Calu3 (cell line): ENCODE measurements at regions not wholly inside any gene's neighbourhood (a gene's known extent, or its start where the extent isn't known, plus 50 kb on each side); places are given as distances from the start of the nearest gene placed in this dataset.

Experiments used
- BruUV-seq: library from RNA; stranded (reverse); fragments of 400-500 nt; replicated peaks from 2 replicates; lab custom pipeline; 2021; lab: Mats Ljungman, UMichigan
- CTCF ChIA-PET: fragments of 300-600 bp; sonication (Branson Sonifier 250); formaldehyde crosslinking; loops from one replicate; lab custom pipeline; 2022; ENCODE audit warnings: antibody characterized with exemption; lab: Charles Lee
- DNase-seq: peaks from one replicate; pipeline ENCODE4 v3.0.0; 2022
- H3K27ac Mint-ChIP-seq: one replicate; pipeline ENCODE4 v1.8.0; 2022; ENCODE audit warnings: mixed read lengths; ENCODE audit not compliant: unreplicated experiment
- H3K27me3 Mint-ChIP-seq: one replicate; pipeline ENCODE4 v1.8.0; 2022; ENCODE audit warnings: mixed read lengths; ENCODE audit not compliant: unreplicated experiment
- H3K36me3 Mint-ChIP-seq: one replicate; pipeline ENCODE4 v1.8.0; 2022; ENCODE audit warnings: mild to moderate bottlenecking, moderate library complexity, mixed read lengths; ENCODE audit not compliant: insufficient read depth, unreplicated experiment
- H3K4me1 Mint-ChIP-seq: one replicate; pipeline ENCODE4 v1.8.0; 2022; ENCODE audit warnings: mild to moderate bottlenecking, low read depth, mixed read lengths; ENCODE audit not compliant: unreplicated experiment
- H3K4me3 Mint-ChIP-seq: one replicate; pipeline ENCODE4 v1.8.0; 2022; ENCODE audit warnings: mild to moderate bottlenecking, low read depth, moderate library complexity, mixed read lengths; ENCODE audit not compliant: unreplicated experiment
- H3K9me3 Mint-ChIP-seq: one replicate; pipeline ENCODE4 v1.8.0; 2022; ENCODE audit warnings: low read depth, mixed read lengths; ENCODE audit not compliant: unreplicated experiment
- intact Hi-C: fragments of 100-400 bp; cut with micrococcal nuclease; formaldehyde crosslinking; loops from one replicate; pipeline ENCODE4 v1.10.0; 2022; ENCODE audit not compliant: unreplicated experiment
- TF ChIP-seq, protein P1 (sequence below): fragments of 200-600 bp; IDR thresholded peaks from one replicate; pipeline ENCODE4 v1.8.0; 2022; ENCODE audit warnings: antibody characterized with exemption; ENCODE audit not compliant: unreplicated experiment

DNA sequence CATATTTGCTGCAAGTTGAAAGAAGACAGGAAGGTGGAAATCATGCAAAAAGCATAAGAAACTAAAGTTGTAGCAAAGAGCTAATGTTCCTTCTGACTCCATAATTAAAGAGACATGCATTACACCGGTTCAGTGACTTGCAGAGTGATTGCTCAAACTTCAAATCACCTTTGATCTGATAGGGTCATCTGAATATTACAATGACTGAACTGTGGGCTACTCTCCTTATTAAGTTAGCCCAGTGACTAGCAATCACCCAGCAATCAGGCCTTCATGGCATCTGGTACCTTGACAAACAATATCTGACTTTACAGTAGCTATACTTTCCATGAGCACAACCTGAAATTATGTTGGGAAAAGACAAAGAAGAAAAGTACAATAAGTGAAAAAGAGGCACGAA lies 84.9 kb downstream of the NREP start:
- H3K9me3 Mint-ChIP-seq = no peaks in the 10 kb centered on the region
- no peaks in the 10 kb centered on the region for H3K36me3 Mint-ChIP-seq
- CTCF ChIA-PET = interaction anchor here (0.6 to 1.0 kb wide), 2 partner anchors 140 to 617 kb away, joined by 3 to 5 read pairs; no protein-coding TSS in a partner anchor
- BruUV-seq = no TSS peak
- H3K4me3 Mint-ChIP-seq = no peak overlapping the region
- no peak for DNase-seq
- intact Hi-C loops = no loop called here
- H3K27me3 Mint-ChIP-seq = peaks cover 6% of the 10 kb centered on the region
- no peak overlapping the region for H3K27ac Mint-ChIP-seq
- H3K4me1 Mint-ChIP-seq = peaks cover 18% of the 10 kb centered on the region
- TF ChIP-seq, protein P1, sequence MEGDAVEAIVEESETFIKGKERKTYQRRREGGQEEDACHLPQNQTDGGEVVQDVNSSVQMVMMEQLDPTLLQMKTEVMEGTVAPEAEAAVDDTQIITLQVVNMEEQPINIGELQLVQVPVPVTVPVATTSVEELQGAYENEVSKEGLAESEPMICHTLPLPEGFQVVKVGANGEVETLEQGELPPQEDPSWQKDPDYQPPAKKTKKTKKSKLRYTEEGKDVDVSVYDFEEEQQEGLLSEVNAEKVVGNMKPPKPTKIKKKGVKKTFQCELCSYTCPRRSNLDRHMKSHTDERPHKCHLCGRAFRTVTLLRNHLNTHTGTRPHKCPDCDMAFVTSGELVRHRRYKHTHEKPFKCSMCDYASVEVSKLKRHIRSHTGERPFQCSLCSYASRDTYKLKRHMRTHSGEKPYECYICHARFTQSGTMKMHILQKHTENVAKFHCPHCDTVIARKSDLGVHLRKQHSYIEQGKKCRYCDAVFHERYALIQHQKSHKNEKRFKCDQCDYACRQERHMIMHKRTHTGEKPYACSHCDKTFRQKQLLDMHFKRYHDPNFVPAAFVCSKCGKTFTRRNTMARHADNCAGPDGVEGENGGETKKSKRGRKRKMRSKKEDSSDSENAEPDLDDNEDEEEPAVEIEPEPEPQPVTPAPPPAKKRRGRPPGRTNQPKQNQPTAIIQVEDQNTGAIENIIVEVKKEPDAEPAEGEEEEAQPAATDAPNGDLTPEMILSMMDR = no peak

DNA sequence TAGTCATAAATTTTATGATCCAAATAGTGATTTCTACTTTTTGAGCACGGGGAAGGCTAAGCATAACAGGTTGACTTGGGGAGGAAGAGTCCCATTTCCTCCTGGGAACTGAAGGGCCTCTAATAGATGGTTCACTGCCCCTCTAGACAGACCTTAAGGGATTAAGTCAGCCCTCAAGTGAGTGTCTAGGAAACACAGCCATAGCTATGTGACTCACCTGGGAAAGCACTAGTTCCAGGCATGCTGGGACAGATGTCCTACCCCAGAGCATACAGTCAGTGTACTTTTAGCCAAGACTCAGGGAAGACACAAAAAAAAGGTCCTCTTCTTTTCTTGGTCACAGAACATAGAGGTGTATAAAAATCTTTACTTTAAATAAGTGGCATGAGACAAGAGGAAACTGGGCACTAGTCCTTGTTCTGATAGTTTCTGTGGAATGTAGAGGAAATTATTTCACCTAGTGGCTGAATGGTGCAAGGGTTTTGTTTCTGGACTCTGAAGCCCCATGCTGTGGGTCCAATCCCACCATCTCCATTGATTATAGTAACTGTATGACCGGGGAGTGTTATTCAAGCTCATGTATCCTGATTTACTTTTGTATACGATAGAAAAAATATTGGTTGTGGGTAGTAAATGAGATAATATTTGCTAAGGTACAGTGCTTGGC lies 86.0 kb downstream of the NREP start:
- H3K36me3 Mint-ChIP-seq = no peaks in the 10 kb centered on the region
- TF ChIP-seq, protein P1 = no peak
- H3K27ac Mint-ChIP-seq = no peak overlapping the region
- H3K9me3 Mint-ChIP-seq = no peaks in the 10 kb centered on the region
- H3K4me1 Mint-ChIP-seq = peaks cover 18% of the 10 kb centered on the region
- H3K4me3 Mint-ChIP-seq = no peak overlapping the region
- BruUV-seq = no TSS peak
- DNase-seq = no peak
- CTCF ChIA-PET = interaction anchor here (1.1 kb wide), 1 partner anchor 120 kb away, joined by 3 read pairs; no protein-coding TSS in a partner anchor
- intact Hi-C loops = no loop called here
- peaks cover 14% of the 10 kb centered on the region for H3K27me3 Mint-ChIP-seq

DNA sequence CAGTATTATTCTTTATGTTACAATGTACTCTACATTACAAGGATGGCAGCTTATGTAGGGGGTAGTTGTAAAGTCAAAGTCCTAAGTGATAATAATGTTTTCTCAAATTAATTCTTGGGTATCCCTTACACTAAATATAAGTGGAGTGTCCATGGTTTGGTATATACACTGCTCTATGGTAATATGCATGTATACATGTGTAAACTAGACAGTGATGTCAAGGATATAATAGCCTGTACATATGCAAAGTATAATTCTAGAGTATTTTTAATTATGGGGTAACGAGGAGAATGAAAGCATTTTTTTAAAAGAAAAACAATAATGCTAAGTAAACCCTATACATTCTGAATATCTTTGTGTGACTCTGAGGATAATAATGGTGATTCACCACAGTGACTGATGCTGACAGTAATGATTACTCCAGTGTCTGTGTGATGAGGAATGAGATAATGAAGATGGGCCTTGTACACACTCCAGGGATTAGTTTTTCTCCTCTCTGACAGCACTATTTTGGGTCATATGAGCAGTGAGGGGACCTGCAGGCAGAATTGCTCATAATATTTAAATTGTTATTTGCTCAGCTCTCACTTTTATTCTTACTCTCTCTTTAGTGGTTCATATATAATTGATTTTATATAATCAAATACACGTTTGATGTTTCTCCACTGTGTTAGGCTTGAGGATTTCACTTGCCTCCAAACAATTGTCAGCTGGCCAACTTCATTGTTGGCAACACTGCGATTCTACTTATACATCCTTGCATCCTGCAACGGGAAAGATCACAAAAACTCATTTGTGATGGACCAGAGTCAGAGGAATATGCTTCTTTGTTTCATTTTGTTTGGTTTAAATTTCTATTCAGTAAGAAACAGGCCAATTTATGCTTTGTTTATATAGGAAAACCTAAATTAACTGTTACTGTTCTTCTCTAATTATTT lies 88.2 kb downstream of the NREP start:
- Mint-ChIP-seq H3K27ac (no peak overlapping the region), H3K4me3 (no peak overlapping the region), H3K36me3 (no peaks in the 10 kb centered on the region), H3K27me3 (peaks cover 14% of the 10 kb centered on the region), H3K9me3 (no peaks in the 10 kb centered on the region), H3K4me1 (peaks cover 18% of the 10 kb centered on the region)
- CTCF ChIA-PET = no interaction called here
- intact Hi-C loops = no loop called here
- no TSS peak for BruUV-seq
- no peak for DNase-seq
- TF ChIP-seq, protein P1 = no peak

DNA sequence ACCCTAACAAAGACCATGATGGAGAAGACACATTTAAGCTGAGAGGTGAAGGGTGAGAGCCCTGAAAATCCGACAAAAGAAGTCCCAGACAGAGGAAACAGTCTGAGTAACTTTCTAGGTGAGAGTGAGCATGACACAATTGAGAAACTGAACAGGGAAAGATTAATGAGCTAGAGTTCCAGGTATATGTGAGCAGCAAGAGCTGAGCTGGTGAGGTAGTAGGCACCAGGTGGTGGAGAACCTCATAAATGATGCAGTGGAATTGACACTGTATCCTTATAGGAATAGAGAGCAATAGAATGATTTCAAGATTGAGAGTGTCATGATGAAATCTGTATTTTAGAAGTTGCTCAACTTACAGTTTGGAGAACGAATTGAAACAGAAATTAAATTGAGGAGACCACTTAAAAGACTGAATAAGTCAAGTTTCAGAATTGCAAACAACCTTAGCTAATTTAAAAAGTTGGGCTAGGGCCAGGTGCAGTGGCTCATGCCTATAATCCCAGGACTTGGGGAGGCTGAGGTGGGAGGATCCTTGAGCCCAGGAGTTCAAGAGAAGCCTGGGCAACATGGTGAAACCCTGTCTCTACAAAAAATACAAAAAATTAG lies 89.8 kb downstream of the NREP start:
- TF ChIP-seq, protein P1 = no peak
- no peak overlapping the region for H3K4me3 Mint-ChIP-seq
- no peak overlapping the region for H3K27ac Mint-ChIP-seq
- intact Hi-C loops = no loop called here
- BruUV-seq = no TSS peak
- CTCF ChIA-PET = no interaction called here
- DNase-seq = no peak
- H3K36me3 Mint-ChIP-seq = no peaks in the 10 kb centered on the region
- no peaks in the 10 kb centered on the region for H3K9me3 Mint-ChIP-seq
- H3K27me3 Mint-ChIP-seq = peaks cover 14% of the 10 kb centered on the region
- peaks cover 4% of the 10 kb centered on the region for H3K4me1 Mint-ChIP-seq
